Keratinocyte (primary cell): ENCODE measurements at regions not wholly inside any gene's neighbourhood (a gene's known extent, or its start where the extent isn't known, plus 50 kb on each side); places are given as distances from the start of the nearest gene placed in this dataset.

ENCODE experiments used
- DNase-seq: peaks from one replicate; pipeline ENCODE4 v3.0.0-alpha.2; 2011; ENCODE audit warnings: low read depth, missing footprints, low spot score
- FAIRE-seq: peaks from 2 replicates; lab custom pipeline; 2011; peaks lifted over from hg19 to GRCh38; lab: Jason Lieb, UNC
- H2AFZ ChIP-seq: 2 replicates; pipeline ENCODE4 v1.6.0; 2012; ENCODE audit warnings: low read length, control low read depth, inconsistent platforms; ENCODE audit not compliant: control insufficient read depth
- H3K27ac ChIP-seq: 2 replicates; pipeline ENCODE4 v1.5.1; 2011; ENCODE audit warnings: low read length; ENCODE audit not compliant: control insufficient read depth, insufficient read depth
- H3K27me3 ChIP-seq: 3 replicates; pipeline ENCODE4 v1.6.0; 2011; ENCODE audit warnings: low read length; ENCODE audit not compliant: control insufficient read depth, insufficient read depth; ENCODE audit errors: extremely low read depth
- H3K36me3 ChIP-seq, 2 experiments: 2 replicates in 1 of 2; 3 replicates in 1 of 2; pipeline ENCODE4 v1.5.1; 2011; ENCODE audit warnings: low read length in 2 of 2, mild to moderate bottlenecking in 1 of 2; ENCODE audit not compliant: control insufficient read depth in 2 of 2, insufficient read depth in 2 of 2; ENCODE audit errors: extremely low read depth in 1 of 2
- H3K4me1 ChIP-seq: 3 replicates; pipeline ENCODE4 v1.5.1; 2011; ENCODE audit warnings: low read length; ENCODE audit not compliant: control insufficient read depth, insufficient read depth; ENCODE audit errors: extremely low read depth
- H3K4me2 ChIP-seq: 3 replicates; pipeline ENCODE4 v1.6.0; 2011; ENCODE audit warnings: low read depth, low read length; ENCODE audit not compliant: control insufficient read depth, insufficient read depth; ENCODE audit errors: extremely low read depth
- H3K4me3 ChIP-seq, 3 experiments: fragments of 200-600 bp in 1 of 3; sonication (generic) in 1 of 3; 2 replicates in 2 of 3; 3 replicates in 1 of 3; pipeline ENCODE4 v1.5.1; 2011 to 2016; ENCODE audit warnings: low read length in 3 of 3, mild to moderate bottlenecking in 3 of 3, control low read depth in 2 of 3, inconsistent platforms in 1 of 3, low read depth in 1 of 3, mixed read lengths in 1 of 3, mixed run types in 1 of 3, moderate library complexity in 1 of 3; ENCODE audit not compliant: control insufficient read depth in 2 of 3, insufficient read depth in 2 of 3; ENCODE audit errors: extremely low read depth in 1 of 3
- H3K79me2 ChIP-seq: 2 replicates; pipeline ENCODE4 v1.6.0; 2012; ENCODE audit warnings: low read length; ENCODE audit not compliant: control insufficient read depth, insufficient read depth
- H3K9ac ChIP-seq: 3 replicates; pipeline ENCODE4 v1.6.0; 2011; ENCODE audit warnings: low read length; ENCODE audit not compliant: control insufficient read depth, insufficient read depth; ENCODE audit errors: extremely low read depth
- H3K9me1 ChIP-seq: 3 replicates; pipeline ENCODE4 v1.6.0; 2011; ENCODE audit warnings: low read length; ENCODE audit not compliant: control insufficient read depth, insufficient read depth; ENCODE audit errors: extremely low read depth
- H3K9me3 ChIP-seq: 2 replicates; pipeline ENCODE4 v1.5.1; 2012; ENCODE audit warnings: low read depth, low read length; ENCODE audit not compliant: control insufficient read depth
- H4K20me1 ChIP-seq: 3 replicates; pipeline ENCODE4 v1.6.0; 2011; ENCODE audit warnings: low read length; ENCODE audit not compliant: control insufficient read depth, insufficient read depth; ENCODE audit errors: extremely low read depth
- EZH2 ChIP-seq: IDR thresholded peaks from one replicate; pipeline ENCODE4 v1.6.1; 2012; ENCODE audit warnings: inconsistent platforms, mild to moderate bottlenecking, low read length, moderate library complexity
- dilution Hi-C: fragments of 300-500 bp; cut with MboI; formaldehyde crosslinking; loops from one replicate; pipeline ENCODE4 v1.7.0; 2020; ENCODE audit warnings: low sequenced_read_pairs; ENCODE audit not compliant: extremely low pct_ligation_motif_present
- TF ChIP-seq, protein P1 (sequence below), 3 experiments: IDR thresholded peaks in 1 of 3; conservative IDR thresholded peaks in 1 of 3; optimal IDR thresholded peaks in 1 of 3; 2 replicates in 2 of 3; 3 replicates in 1 of 3; pipeline versions ENCODE3 to v1.5.1; 2011; ENCODE audit warnings: low read length in 3 of 3, mild to moderate bottlenecking in 3 of 3, moderate library complexity in 2 of 3, control low read depth in 1 of 3, inconsistent platforms in 1 of 3; ENCODE audit not compliant: insufficient read depth in 2 of 3; ENCODE audit errors: extremely low read depth in 1 of 3

DNA sequence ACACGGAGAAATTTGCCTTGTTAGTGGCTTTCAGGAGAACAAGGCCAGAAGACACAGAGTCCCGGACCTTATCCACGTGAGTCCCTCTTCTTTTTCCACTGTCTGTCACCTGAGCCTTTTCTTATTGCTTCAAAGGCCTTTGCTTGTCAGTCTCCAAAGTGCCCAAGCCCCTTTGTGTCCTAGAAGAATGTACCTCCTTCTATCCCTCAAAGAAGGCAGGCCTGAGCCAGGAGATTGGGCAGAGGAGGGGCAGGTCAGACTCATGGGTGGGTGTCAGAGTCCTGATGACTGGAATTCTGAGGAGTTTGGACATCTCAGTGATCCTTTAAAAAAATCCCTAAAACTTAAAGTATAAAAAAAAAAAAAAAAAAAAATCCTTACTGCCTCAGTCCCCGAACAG is 299.6 kb upstream of the NCAM1 start:
- no peaks in the 10 kb centered on the region for H3K9me1 ChIP-seq
- H3K9ac ChIP-seq: no peak overlapping the region
- no peak overlapping the region for H3K4me2 ChIP-seq
- no peaks in the 10 kb centered on the region for H4K20me1 ChIP-seq
- dilution Hi-C loops: no loop called here
- TF ChIP-seq, protein P1, sequence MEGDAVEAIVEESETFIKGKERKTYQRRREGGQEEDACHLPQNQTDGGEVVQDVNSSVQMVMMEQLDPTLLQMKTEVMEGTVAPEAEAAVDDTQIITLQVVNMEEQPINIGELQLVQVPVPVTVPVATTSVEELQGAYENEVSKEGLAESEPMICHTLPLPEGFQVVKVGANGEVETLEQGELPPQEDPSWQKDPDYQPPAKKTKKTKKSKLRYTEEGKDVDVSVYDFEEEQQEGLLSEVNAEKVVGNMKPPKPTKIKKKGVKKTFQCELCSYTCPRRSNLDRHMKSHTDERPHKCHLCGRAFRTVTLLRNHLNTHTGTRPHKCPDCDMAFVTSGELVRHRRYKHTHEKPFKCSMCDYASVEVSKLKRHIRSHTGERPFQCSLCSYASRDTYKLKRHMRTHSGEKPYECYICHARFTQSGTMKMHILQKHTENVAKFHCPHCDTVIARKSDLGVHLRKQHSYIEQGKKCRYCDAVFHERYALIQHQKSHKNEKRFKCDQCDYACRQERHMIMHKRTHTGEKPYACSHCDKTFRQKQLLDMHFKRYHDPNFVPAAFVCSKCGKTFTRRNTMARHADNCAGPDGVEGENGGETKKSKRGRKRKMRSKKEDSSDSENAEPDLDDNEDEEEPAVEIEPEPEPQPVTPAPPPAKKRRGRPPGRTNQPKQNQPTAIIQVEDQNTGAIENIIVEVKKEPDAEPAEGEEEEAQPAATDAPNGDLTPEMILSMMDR (optimal IDR thresholded peaks at IDR 0.05 in 1 of 3, IDR thresholded peaks at IDR 0.05 in 1 of 3, conservative IDR thresholded peaks at IDR 0.05 in 1 of 3; ENCODE audit: extremely low read depth in 1 of 3, insufficient read depth in 2 of 3, low read length in 3 of 3): no peak
- TF ChIP-seq EZH2: no peak
- H3K4me1 ChIP-seq: no peaks in the 10 kb centered on the region
- no peak for DNase-seq
- H3K27me3 ChIP-seq: no peaks in the 10 kb centered on the region
- H3K4me3 ChIP-seq: no peak overlapping the region
- H3K79me2 ChIP-seq: no peaks in the 10 kb centered on the region
- H3K36me3 ChIP-seq: no peaks in the 10 kb centered on the region
- FAIRE-seq: no peak
- no peak overlapping the region for H2AFZ ChIP-seq
- no peaks in the 10 kb centered on the region for H3K9me3 ChIP-seq
- no peak overlapping the region for H3K27ac ChIP-seq

DNA sequence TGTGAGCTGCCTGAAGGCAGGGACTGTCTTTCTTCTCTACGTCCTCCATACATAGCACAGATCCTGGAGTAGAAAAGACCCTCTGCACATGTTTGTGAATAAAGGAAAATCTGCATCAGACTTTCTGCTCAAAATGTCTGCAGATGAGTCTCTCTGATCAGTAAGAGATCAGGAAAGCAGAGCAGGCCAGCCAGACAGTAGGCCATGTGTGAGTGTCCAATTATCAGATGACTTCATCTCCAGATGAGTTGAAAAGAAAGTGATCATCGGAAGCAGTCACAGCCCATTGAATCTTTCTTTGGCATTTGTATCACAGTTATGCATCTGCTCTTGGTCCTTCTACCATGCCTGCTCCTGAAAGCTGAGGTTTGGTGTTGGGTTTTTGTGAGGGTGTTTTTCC is 298.7 kb upstream of the NCAM1 start:
- no peak overlapping the region for H3K4me2 ChIP-seq
- DNase-seq (no peak), FAIRE-seq (no peak)
- H3K36me3 ChIP-seq: no peaks in the 10 kb centered on the region
- dilution Hi-C loops: no loop called here
- H4K20me1 ChIP-seq: no peaks in the 10 kb centered on the region
- no peaks in the 10 kb centered on the region for H3K79me2 ChIP-seq
- H3K9me3 ChIP-seq: no peaks in the 10 kb centered on the region
- H2AFZ ChIP-seq: no peak overlapping the region
- no peaks in the 10 kb centered on the region for H3K27me3 ChIP-seq
- no peaks in the 10 kb centered on the region for H3K4me1 ChIP-seq
- no peaks in the 10 kb centered on the region for H3K9me1 ChIP-seq
- TF ChIP-seq, protein P1 (optimal IDR thresholded peaks at IDR 0.05 in 1 of 3, IDR thresholded peaks at IDR 0.05 in 1 of 3, conservative IDR thresholded peaks at IDR 0.05 in 1 of 3; ENCODE audit: extremely low read depth in 1 of 3, insufficient read depth in 2 of 3, low read length in 3 of 3): no peak
- TF ChIP-seq EZH2: no peak
- H3K9ac ChIP-seq: no peak overlapping the region
- no peak overlapping the region for H3K4me3 ChIP-seq
- H3K27ac ChIP-seq: no peak overlapping the region
